Fibroblast of skin of right quadriceps (primary cell): ENCODE measurements at regions not wholly inside any gene's neighbourhood (a gene's known extent, or its start where the extent isn't known, plus 50 kb on each side); places are given as distances from the start of the nearest gene placed in this dataset.

ENCODE experiments used
- DNase-seq: peaks from one replicate; pipeline ENCODE4 v3.0.0-alpha.2; 2013

- DNase-seq: peak; percentile 52
These were observed 69.6 kb downstream of the MDH1 start for GRCh38 chr2:63658176-63658968.

GRCh38 chr2:63660060-63660459 is 71.3 kb downstream of the MDH1 start:
- no peak for DNase-seq

GRCh38 chr2:63661076-63661475 is 72.3 kb downstream of the MDH1 start:
- DNase-seq: peak; percentile 98

- DNase-seq: no peak
These were observed 73.5 kb downstream of the MDH1 start for GRCh38 chr2:63662028-63662804.

- no peak for DNase-seq
These were observed 74.5 kb downstream of the MDH1 start for GRCh38 chr2:63663013-63663864.

GRCh38 chr2:63665091-63665490 is 76.3 kb downstream of the MDH1 start:
- DNase-seq: no peak

GRCh38 chr2:63665846-63666475 is 77.2 kb downstream of the MDH1 start:
- peak; percentile 96 for DNase-seq

- no peak for DNase-seq
These were observed 78.5 kb downstream of the MDH1 start for GRCh38 chr2:63667132-63667700.

GRCh38 chr2:63668000-63668399 is 79.2 kb downstream of the MDH1 start:
- no peak for DNase-seq

GRCh38 chr2:63668466-63668865 is 79.7 kb downstream of the MDH1 start:
- DNase-seq: no peak

GRCh38 chr2:63669596-63669995 is 80.8 kb downstream of the MDH1 start:
- no peak for DNase-seq

GRCh38 chr2:63673865-63674533 is 85.2 kb downstream of the MDH1 start:
- DNase-seq: no peak

- DNase-seq: no peak
These were observed 86.3 kb downstream of the MDH1 start for GRCh38 chr2:63675026-63675425.

GRCh38 chr2:63676135-63676534 is 87.4 kb downstream of the MDH1 start:
- no peak for DNase-seq

GRCh38 chr2:63678085-63678484 is 89.3 kb downstream of the MDH1 start:
- no peak for DNase-seq

- no peak for DNase-seq
These were observed 89.8 kb downstream of the MDH1 start for GRCh38 chr2:63678551-63678950.

GRCh38 chr2:63679252-63679855 is 90.6 kb downstream of the MDH1 start:
- peak; percentile 62 for DNase-seq

GRCh38 chr2:63680455-63680854 is 91.7 kb downstream of the MDH1 start:
- no peak for DNase-seq

- DNase-seq: no peak
These were observed 93.1 kb downstream of the MDH1 start for GRCh38 chr2:63681896-63682295.

- peak; percentile 69 for DNase-seq
These were observed 103.3 kb downstream of the MDH1 start for GRCh38 chr2:63692002-63692606.

- DNase-seq: no peak
These were observed 106.8 kb downstream of the MDH1 start for GRCh38 chr2:63695583-63695982.
